ENCODE measurements at regions not wholly inside any gene's neighbourhood (a gene's known extent, or its start where the extent isn't known, plus 50 kb on each side); places are given as distances from the start of the nearest gene placed in this dataset.

DNA sequence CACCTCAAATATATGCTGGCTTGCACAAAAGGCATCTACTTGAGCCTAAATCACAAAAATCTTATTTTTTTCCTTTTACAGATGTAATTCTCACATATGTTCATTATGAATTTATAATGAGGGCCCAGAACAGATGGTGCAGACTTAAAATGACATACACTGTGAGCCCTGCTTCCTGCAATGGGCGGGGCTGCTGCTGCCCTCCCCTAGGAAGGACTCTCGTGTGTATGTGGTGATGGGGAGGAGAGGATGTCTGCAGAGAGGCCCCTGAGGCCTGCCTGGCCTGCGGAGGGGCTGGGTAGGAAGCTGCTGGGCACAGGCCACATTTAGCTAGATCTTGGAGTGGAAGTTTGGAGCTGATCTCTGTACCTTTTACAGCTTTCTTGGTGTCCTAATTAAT, 233.4 kb upstream of the KIRREL3 start:
- DNase-seq (ENCODE audit: low read depth in 2 of 2), result no peak

DNA sequence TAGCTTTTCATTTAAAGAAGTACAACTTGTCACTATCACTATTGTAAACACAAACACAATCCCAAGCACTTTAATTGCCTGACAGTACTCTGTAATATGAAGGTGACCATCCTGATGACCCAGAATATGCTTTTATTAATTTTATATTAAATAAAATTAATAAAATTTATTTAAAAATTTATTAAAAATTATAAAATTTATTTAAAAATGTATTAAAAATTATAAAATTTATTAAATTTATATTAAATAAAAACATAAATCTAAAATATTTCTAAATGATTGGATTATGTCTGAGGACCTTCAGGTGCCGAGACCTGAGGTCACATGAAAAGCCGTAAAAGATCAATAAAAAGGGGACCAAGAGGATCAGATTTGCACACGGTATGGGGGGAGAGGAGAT, 229.8 kb upstream of the KIRREL3 start:
- no peak for DNase-seq (ENCODE audit: low read depth in 2 of 2)

DNA sequence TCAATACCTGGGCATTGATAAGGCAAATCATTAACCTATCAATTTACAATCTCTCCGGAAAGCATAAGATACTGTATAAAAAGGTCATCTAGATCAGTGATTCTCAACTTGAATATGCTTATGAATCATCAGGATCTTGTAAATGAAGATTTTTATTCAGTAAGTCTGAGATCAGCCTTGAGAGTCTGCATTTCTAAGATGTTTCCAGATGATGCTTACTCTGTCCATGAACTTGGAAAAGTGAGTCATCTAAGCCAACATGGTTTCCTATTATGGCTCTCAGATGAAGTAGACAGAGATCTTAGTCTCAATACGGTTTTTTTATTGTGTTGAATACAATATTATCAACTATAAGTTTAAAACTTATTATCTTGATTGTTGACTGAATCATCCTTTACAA, 226.4 kb upstream of the KIRREL3 start:
- DNase-seq (ENCODE audit: low read depth in 2 of 2), result no peak

DNA sequence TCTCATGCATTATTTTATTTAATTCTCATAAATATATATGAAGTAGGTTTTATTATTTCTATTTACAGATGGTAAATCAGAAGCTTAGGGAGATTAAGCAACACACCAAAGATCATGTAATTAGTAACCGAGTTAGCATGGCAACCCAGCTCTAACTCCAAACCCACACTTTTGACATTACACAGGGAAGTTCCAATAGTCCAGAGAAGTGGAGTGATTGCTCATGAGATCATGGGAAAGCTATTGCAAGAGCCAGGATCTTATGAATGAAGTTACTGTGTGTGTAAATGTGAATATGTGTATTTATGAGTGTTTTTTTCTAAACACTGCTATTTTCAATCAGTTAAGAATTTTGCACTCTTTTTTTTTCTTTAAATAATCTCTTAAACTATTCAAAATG, 225.8 kb upstream of the KIRREL3 start:
- DNase-seq (ENCODE audit: low read depth in 2 of 2), result no peak

DNA sequence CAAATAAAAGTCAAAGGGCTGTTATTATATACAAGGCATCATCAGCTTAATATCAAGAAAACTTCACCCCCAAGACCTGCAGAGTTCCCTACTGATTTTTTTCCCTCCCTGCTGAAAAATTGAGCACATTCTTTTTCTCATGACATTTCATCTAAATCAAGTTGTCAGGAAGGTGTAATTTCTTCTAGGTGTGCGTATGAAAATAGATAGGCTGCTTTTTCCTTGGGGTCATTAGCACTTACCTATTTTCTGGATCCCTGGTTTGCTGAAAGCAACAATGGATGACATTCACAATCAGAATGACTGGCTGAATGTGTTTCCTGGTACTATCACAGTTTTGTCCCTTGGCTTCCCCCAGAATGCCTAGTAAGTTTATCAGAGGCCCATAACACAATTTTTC, 225.0 kb upstream of the KIRREL3 start:
- DNase-seq (ENCODE audit: low read depth in 2 of 2), result no peak

DNA sequence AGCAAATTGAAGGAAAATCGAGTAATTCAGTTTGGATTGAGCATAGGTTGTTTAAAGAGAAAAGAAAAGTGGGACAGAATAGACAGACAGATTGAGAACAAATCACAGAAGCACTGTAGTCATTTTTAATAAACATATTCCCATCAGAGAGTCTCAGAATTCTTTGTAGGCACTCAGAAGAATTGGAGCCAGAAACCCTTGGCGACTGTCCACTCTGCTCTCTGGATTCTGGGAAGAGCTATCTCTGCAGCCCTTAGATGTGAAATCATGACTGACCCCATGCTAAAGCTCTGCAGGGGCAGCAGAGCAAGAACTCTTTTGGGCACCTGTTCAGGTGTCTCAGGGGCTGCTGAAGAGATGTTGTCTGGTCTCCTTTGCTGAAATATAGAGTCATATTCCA, 223.7 kb upstream of the KIRREL3 start:
- DNase-seq (ENCODE audit: low read depth in 2 of 2), result no peak

DNA sequence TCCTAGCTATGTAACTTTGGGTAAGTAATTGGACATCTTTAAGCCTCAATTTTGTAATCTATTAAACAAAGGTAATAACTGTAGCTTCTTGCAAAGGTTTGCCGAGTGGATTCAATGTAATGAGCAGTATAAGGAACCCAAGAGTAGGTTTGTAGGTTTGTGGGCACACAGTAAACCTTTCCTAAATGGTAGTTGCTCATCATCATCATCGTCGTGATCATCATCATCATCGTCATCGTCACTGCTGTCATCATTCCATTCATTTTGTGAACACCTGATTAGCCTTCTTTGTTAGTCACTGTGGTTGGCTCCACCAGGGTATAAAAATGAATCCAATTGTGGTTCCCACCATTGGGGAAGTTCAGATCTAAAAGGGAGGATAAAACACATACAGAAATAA, 223.1 kb upstream of the KIRREL3 start:
- no peak for DNase-seq (ENCODE audit: low read depth in 2 of 2)

DNA sequence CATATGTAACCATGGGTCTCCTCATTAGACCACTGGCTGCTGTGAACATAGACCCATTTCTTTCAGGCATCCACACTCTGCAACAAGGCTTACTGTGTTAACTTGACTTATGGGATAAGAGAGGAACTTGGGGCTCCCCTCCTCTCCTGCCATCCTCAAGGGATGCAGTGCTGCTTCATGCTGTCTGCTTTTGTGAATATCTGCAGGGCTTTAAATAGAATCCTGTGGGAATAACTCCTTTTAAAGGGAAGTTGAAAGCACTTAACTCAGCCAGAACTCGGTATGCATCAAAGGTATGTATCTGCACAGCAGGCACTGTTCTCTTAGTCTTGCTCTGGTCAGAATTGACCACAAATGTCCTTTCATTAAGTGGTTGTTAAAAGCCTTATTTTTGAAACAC, 222.5 kb upstream of the KIRREL3 start:
- DNase-seq (ENCODE audit: low read depth in 2 of 2), result no peak

DNA sequence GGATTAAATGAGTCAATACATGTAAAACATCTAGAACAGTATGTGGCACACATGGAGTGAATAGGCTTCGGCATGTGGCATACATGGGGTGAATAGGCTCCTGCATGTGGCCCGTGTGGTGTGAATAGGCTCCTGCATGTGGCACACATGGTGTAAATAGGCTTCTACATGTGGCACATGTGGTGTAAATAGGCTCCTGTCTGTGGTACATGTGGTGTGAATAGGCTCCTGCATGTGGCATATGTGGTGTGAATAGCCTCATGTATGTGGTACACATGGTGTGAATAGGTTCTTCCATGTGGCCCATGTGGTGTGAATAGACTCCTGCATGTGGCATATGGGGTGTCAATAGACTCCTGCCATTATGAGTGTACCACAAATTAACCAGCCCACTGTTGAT, 219.1 kb upstream of the KIRREL3 start:
- DNase-seq (ENCODE audit: low read depth in 2 of 2), result no peak

DNA sequence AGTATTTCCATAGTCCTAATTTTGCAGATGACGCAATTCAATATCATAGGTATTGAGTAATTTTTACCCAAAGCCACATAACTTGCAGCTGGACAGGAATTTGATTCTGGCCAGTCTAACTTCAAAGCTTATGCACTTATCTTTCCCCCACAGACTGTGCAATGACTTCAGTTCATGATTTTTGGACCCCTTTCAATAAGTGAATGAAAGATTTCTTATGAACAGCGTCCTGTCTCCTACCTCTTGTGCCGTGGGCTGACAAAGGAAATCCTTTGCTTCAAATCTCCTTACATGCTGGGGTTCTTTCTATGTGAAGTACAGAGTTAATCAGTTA, 217.7 kb upstream of the KIRREL3 start:
- no peak for DNase-seq (ENCODE audit: low read depth in 2 of 2)

DNA sequence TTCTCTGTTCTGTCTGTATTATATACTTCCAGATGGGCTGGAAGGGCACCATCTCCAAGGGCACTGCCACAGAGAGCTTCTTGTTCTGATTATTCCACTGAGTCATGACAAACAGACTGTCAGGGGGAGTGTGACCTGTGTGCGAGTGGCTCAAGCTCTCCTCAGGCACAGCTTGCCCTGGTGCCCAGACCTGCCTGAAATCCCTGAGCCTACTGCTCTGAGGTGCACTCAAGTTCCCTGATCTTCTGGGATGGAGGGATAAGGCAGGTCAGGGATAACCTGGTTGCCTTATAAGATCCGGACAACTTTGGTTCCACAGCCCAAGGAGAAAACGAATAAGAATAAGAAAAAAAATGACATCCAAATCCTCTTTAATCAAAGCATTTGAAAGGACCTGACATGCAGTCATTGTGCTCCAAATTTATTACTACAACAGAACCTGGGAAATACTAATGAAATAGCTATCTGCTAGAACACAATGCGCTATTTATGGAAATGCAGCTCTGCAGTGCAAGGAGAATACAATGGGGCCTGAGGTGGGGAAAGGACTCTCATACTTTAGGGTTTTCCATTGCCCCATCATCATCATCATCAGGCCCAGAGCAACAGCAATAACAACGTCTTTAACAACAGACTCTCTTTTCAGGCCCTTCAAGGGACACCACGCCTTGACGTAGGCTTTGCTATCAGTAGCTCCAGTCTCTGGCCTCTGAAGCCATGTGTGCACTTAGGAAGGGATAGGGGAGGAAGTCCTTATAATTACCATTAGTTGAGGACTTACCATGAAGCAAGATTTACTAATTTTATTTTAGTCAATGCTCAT, 217.1 kb upstream of the KIRREL3 start:
- DNase-seq (ENCODE audit: low read depth in 2 of 2), result no peak

DNA sequence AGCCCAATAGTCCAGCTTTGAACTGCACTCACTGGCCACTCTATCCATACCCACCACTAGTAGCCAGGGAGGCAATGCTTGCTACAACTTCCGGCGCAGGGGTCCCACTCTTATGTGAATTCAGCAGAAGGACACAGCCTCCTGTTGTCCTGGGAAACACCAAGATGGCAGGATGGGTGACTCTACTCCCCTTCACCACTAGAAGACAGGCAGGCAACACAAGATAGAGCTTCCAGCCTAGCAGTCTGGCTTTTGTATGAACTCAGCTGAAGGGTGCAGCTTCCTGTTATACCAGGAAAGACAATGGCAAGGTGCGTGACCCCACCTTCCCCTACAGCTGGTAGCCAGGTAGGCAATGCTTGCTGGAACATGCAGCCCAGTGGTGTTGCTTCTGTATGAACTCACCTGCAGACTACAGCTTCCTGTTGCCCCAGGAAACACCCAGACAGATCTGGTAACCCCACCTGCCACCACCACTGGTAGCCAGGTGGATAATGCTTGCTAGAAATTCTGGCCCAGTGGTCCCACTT, 205.2 kb upstream of the KIRREL3 start:
- no peak for DNase-seq (ENCODE audit: low read depth in 2 of 2)

DNA sequence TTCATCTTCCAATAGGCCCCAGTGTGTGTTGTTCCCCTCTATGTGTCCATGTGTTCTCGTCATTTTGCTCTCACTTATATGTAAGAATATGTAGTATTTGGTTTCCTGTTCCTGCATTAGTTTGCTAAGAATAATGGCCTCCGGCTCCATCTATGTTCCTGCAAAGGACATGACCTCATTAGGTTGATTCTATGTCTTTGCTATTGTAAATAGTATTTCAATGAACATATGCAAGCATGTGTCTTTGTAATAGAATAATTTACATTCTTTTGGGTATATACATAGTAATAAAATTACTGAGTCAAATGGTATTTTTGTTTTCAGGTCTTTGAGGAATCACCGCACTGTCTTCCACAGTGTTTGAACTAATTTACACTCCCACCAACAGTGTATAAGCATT, 202.9 kb upstream of the KIRREL3 start:
- no peak for DNase-seq (ENCODE audit: low read depth in 2 of 2)

DNA sequence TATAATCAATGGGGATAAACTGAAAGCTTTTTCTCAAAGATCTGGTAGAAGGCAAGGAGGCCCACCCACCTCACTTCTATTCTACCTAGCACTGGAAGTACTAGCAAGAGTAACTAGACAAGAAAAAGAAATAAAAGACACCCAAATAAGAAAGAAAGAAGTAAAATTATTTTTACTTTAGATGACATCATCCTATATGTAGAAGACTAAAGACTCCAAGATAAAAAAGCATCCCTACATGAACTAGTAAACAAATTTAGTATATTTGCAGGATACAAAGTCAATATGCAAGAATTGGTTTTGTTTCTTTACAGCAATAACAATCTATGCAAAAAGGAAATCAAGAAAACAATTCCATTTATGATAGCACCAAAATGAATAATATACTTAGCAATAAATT, 201.5 kb upstream of the KIRREL3 start:
- DNase-seq (ENCODE audit: low read depth in 2 of 2), result no peak

DNA sequence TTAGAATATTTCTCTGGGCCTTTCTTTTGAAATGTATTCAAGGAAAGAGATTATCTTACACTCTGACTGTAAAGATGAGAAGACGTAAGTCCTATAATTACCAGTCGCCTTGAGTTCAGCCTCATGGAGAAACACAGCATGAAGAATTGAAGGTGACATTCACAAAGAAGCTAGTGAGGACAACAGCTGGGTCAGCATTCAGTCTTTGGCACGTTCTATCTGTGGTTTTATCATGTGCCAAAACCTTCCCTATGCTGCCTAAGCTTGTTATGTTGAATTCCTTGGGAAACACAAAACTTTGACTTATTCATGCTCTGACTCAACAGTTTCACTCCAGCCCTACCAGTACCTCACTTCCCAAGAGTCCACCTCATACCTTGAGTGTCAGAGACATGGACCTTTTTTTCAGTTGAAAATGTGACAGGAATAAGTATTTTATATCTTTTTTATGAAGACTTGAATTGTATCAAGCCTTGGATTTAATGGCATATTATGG, 198.8 kb upstream of the KIRREL3 start:
- DNase-seq (ENCODE audit: low read depth in 2 of 2), result no peak

DNA sequence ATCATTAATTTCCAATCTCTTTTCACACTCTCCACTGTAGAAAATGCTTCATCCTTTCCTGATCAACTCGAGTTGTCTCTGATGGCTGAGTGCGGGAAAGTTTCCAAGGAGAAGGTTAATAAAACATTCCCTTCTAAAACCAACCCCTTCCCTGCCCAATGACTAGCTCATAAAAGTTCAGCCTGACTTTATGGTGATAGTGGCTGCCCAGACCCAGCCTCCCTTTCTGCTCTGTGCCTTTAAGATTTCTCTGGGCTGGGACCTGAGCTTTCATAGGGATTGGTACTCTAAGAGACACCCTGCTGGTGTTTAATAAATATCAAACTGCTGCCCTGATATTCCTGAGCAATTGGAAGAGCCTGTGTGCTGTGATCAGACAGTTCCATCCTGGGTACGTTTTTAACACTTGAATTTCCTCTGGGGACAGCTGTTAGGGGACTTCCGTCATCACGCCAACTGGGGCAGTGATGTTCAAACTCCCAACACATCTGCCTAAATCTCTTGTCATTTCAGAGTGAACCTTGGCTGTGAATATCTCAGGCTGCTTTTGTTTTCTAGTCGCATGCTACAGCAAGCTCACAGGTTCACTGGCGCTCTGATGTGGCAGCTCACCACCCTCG, 195.0 kb upstream of the KIRREL3 start:
- DNase-seq (ENCODE audit: low read depth in 2 of 2), result no peak

DNA sequence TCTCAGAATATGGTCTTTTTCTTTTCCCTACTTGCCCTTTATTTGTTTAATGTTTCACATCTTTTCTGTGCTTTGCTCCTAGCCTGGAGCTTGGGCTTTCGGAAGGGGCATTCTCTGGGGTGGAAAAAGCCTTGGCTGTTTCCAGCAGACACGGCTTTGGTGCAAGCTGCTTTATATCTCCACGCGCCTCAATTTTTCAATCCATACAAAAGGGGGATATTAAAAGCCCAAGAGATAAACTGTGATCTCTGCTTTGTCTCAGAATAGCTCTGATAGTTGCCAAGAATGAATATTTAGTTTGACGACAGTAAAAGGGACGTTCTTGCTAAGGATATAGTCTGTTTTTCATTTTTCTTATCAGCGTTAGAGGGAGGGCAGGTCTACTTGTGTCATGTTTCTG, 194.0 kb upstream of the KIRREL3 start:
- no peak for DNase-seq (ENCODE audit: low read depth in 2 of 2)

DNA sequence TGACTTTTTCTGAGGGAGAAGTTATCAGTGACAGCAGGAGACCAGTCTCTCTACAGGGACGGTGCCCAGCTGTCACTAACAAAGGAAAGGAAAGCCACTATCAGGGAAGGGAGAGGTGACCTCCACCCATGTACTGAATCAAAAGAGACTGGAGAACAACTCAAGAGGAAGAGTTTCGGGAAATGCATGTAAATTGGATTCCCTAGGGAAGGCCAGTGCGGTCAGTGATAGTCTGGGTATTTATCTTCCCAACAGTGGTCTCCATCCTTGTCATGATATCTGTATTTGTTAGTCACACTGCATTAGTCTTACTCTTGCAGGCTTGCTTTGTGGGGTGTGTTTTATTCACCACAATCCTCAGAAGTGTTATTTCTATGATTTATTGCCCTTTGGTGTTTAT, 193.4 kb upstream of the KIRREL3 start:
- no peak for DNase-seq (ENCODE audit: low read depth in 2 of 2)

DNA sequence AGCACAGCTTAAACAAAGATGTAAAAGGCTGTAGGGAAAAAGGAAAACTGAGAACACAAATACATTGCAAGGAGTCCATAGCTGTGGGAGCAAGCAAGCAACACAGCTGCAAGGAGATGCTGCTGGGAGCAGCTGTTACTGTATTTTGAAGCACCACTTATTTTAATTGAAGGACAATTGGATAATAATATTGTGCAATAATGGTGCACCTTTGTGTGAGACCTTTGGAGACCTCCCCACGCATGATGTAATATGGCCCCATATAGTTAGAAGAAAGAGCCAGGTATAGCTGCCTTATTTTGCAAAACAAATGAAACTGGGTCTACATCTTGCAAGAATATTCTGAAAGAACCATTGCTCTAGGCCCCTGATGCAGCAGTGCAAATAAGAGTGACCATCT, 191.1 kb upstream of the KIRREL3 start:
- no peak for DNase-seq (ENCODE audit: low read depth in 2 of 2)

DNA sequence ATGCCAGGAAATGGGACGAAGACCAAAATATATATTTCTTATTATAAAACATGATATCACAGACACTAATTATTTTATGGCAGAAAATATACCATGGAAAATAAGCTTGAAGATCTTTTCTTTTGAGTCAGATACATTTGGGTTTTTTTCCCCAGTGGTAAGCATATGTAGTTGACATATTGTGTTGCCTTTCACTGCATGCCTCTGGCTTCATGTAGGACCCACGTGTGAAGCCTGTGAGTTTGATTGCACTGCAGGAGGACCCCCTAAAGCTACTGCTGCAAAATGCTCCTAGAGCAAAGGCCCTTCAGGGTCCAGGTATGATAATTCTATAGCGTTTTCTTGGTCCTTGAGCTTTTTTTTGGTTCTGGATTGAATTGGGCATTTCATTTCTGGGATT, 190.7 kb upstream of the KIRREL3 start:
- DNase-seq (ENCODE audit: low read depth in 2 of 2), result no peak

DNA sequence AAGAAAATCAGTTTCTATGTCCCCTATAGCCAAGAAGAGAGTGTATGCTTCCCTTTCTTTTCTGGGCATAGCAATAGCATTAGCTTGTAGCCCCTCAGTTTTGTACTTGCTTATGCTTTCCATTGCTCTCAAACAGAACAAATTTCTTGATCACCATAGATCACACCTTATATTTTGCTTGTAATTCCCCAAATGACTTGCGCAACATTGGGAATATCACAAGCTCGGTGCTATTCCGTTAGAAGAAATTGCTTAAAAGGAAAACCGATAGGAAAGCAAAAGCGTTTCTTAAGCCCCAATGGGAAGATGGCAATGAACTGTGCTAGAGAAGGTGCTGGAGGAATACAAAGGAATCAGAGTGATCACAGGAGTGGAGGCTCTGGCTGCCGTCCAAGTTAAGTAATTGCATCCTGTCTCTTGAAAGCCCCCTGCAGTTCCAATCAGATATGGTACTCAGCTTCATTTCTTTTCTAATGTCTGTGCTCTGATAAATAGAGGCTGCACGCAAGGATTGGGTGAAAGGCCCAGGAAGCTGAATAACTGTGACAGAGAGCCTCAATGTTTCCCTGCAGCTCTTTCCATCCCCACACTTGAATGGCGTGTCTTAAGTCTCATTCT, 182.1 kb upstream of the KIRREL3 start:
- no peak for DNase-seq (ENCODE audit: low read depth in 2 of 2)

DNA sequence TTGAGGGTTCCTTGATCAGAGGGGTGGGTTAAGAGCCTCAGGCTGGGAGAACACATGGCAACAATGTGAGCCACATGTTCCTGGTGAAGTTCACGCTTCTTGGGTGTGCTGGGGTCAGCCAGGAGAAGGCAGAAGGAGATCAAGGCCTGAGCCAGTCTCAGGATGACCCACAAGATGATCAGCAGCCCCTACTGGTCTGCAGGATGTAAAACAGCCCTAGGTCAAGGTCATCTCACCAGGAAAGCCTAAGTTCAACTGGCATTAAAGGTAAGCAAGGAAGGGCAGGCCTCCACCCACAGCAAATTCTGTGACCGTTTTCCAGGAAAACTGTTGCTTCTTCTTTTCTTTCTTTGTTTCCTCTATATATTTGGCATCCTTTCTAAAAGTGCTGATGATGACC, 156.7 kb upstream of the KIRREL3 start:
- DNase-seq (ENCODE audit: low read depth in 2 of 2), result no peak

DNA sequence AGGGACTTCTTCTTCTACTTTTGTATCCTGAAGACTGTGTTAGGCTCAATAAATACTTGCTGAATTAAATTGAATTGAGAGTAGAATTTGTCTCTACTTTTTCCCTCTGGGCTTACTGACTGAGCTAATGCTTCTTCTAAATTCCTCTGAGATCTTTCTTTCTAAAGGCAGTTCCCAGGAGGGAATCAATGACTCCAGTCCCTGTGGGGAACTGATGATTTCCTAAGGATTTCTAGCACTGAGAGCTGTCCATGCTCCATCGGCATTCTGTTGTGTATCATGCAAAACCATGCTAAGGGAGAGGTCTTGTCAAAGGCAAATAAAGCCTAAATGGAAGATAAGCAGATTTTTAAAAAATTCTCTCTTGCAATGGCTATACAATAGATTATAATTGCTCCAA, 148.8 kb upstream of the KIRREL3 start:
- DNase-seq (ENCODE audit: low read depth in 2 of 2), result no peak
